ENCODE measurements at regions not wholly inside any gene's neighbourhood (a gene's known extent, or its start where the extent isn't known, plus 50 kb on each side); places are given as distances from the start of the nearest gene placed in this dataset.

DNA sequence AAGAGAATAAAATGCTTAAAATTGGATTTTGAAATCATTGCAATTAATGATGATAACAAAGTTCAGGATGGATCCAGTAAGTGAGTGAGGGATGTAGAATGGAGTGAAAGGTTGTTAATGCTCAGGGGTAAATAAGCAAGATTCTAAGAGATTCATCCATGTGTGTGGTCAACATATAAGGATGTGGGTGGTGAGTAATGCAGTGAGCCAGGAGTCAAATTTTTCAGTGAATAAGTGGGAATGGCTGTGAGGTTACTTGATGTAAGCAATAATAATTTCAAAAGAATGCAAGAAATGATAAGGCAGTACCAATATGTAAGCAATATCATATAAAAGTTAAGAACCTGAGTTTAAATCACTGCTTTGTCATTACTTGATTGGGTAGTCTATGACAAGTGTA lies 207.5 kb upstream of the ADGRB3 start:
- TF ChIP-seq, protein P1, sequence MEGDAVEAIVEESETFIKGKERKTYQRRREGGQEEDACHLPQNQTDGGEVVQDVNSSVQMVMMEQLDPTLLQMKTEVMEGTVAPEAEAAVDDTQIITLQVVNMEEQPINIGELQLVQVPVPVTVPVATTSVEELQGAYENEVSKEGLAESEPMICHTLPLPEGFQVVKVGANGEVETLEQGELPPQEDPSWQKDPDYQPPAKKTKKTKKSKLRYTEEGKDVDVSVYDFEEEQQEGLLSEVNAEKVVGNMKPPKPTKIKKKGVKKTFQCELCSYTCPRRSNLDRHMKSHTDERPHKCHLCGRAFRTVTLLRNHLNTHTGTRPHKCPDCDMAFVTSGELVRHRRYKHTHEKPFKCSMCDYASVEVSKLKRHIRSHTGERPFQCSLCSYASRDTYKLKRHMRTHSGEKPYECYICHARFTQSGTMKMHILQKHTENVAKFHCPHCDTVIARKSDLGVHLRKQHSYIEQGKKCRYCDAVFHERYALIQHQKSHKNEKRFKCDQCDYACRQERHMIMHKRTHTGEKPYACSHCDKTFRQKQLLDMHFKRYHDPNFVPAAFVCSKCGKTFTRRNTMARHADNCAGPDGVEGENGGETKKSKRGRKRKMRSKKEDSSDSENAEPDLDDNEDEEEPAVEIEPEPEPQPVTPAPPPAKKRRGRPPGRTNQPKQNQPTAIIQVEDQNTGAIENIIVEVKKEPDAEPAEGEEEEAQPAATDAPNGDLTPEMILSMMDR (IDR thresholded peaks at IDR 0.05; ENCODE audit: insufficient read depth, low read depth, low read length, missing control alignments), result no peak
- no peak overlapping the region for H3K4me3 ChIP-seq (ENCODE audit: low read length)
- DNase-seq (ENCODE audit: low read depth), result peak; percentile 0

DNA sequence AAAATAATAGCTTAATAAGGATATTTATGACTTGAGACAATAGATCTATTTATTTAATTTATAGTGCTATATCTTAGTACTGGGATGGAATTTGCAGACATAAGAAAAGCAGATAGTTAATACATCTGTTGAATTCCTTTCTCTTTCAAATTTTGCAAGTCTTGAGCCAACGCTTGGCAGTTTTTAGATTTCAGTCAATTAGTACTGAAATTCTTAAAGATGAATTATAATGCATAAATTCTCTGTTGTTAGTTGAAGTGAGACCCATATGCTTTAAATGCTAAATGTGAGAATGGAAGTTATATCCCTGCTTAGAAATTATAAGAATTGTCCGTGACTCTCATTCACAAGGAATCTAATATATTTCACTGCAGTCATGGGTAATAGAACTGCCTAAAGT lies 225.1 kb upstream of the ADGRB3 start:
- DNase-seq (ENCODE audit: low read depth), result no peak
- TF ChIP-seq, protein P1 (IDR thresholded peaks at IDR 0.05; ENCODE audit: insufficient read depth, low read depth, low read length, missing control alignments), result no peak
- H3K4me3 ChIP-seq (ENCODE audit: low read length), result no peak overlapping the region

DNA sequence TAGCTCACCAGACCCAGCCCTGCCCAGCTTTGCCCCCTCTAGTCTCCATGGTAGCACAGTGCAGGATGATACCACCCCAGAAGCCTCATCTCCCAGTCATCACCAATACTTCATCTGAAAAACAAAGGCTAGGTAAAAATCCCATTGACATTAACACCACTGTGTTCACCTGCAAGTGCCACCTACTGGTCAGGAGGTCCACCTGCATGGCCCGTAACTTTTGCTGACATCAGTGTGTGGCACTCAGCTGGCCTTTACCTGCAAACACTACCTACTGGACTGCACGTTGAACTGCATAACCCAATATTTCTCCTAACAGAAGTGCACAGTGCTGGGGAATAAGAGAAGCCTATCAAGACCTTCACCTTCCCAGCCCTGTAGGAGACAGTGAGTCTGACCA lies 234.7 kb upstream of the ADGRB3 start:
- TF ChIP-seq, protein P1 (IDR thresholded peaks at IDR 0.05; ENCODE audit: insufficient read depth, low read depth, low read length, missing control alignments), result no peak
- no peak for DNase-seq (ENCODE audit: low read depth)
- H3K4me3 ChIP-seq (ENCODE audit: low read length), result no peak overlapping the region

DNA sequence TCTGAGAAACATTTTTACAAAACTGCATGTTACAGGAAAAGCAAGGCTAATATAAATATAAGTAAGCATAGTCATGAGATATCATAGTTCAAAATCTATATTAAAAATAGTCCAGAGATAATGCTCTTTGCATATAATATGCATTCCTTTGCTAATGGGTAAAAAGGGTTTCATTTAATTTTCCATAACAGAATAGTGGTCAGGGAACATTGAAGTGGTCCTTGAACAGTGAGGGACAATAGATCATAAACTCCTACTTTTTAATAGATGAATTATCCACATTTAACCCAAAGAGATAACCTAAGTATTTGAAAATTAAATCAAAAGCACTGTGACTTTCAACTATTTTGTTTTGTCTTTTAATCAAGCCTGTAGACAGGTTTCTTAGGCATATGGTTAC lies 243.1 kb upstream of the ADGRB3 start:
- no peak overlapping the region for H3K4me3 ChIP-seq (ENCODE audit: low read length)
- TF ChIP-seq, protein P1 (IDR thresholded peaks at IDR 0.05; ENCODE audit: insufficient read depth, low read depth, low read length, missing control alignments), result no peak
- no peak for DNase-seq (ENCODE audit: low read depth)

DNA sequence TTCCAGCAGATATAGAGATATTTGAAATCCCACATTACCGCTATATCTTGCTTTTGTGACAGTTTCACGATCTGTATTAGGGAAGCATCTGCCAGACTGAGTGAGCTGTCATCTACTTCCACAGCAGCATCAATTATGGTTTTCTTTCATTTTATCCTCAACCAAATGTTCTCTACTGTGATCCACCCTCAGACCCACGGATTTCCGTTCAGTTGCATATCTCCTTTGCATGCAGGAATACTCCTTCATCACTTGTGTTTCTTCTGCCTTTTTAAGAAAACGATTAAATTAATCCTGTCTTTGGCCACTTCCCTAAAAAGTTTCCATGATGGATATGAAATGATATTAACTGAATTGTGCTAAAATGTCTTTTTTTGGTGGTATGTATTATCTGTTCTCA lies 262.1 kb upstream of the ADGRB3 start:
- no peak for DNase-seq (ENCODE audit: low read depth)
- TF ChIP-seq, protein P1 (IDR thresholded peaks at IDR 0.05; ENCODE audit: insufficient read depth, low read depth, low read length, missing control alignments), result no peak
- H3K4me3 ChIP-seq (ENCODE audit: low read length), result no peak overlapping the region

DNA sequence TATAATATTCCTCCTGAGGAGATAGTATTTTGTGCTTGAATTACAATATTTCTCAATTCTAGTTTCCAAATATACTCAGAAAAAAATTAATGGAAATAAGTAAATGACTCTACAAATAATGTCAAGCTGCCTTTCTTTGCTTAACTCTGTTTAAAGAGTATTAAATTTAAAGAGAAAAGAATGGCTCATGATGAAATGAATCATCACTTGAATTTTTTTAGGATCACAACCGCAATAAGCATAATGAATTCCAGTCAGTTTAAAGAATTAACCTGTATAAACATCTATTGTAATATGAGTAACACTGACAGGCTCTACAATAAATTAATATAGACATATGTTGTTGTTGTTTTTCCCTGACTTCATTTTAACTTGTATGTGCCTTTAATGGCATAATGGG lies 266.2 kb upstream of the ADGRB3 start:
- no peak for DNase-seq (ENCODE audit: low read depth)
- no peak overlapping the region for H3K4me3 ChIP-seq (ENCODE audit: low read length)
- TF ChIP-seq, protein P1 (IDR thresholded peaks at IDR 0.05; ENCODE audit: insufficient read depth, low read depth, low read length, missing control alignments), result no peak

DNA sequence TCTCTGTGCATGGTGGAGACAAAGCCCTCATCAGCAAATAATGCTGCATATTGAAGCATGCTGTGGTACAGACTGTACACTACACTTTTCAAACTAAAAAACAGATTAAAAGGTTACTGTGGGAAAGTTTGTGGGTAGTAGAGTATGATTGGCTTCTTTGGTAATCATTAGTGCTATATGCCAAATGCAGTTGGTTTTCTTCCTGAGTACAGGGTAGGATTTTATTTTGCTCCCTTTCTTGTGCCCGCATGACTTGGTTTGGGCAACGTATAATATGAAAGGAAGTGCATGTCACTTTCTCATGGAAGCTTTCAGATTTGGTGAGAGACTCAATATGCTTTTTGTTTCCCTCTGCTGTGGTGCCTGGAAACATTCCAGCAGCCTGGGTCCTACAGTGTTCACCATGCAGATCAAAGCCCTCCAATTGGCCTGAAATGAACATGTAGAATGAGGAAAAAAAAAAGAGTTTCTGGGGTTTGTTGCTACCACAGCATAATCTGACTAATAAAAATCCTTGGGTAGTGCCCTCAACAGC lies 270.7 kb upstream of the ADGRB3 start:
- no peak overlapping the region for H3K4me3 ChIP-seq (ENCODE audit: low read length)
- TF ChIP-seq, protein P1 (IDR thresholded peaks at IDR 0.05; ENCODE audit: insufficient read depth, low read depth, low read length, missing control alignments), result no peak
- no peak for DNase-seq (ENCODE audit: low read depth)
